Esophagus squamous epithelium (tissue), 4 donors: ENCODE measurements at regions not wholly inside any gene's neighbourhood (a gene's known extent, or its start where the extent isn't known, plus 50 kb on each side); places are given as distances from the start of the nearest gene placed in this dataset.

ENCODE experiments used
- POLR2A ChIP-seq, 4 donors: fragments of 450-650 bp; IDR thresholded peaks; one replicate each; pipeline ENCODE4 v1.6.1; 2017; ENCODE audit warnings: antibody characterized with exemption in 4 of 4, mild to moderate bottlenecking in 4 of 4, moderate library complexity in 3 of 4
- TF ChIP-seq, protein P1 (sequence below), 6 experiments: fragments of 450-650 bp in 4 of 6; fragments of 200-600 bp in 2 of 6; sonication (generic) in 2 of 6; IDR thresholded peaks; one replicate each; pipeline ENCODE4 v1.5.1; 2016 to 2019; ENCODE audit warnings: antibody characterized with exemption in 6 of 6, mild to moderate bottlenecking in 4 of 6, moderate library complexity in 4 of 6

DNA sequence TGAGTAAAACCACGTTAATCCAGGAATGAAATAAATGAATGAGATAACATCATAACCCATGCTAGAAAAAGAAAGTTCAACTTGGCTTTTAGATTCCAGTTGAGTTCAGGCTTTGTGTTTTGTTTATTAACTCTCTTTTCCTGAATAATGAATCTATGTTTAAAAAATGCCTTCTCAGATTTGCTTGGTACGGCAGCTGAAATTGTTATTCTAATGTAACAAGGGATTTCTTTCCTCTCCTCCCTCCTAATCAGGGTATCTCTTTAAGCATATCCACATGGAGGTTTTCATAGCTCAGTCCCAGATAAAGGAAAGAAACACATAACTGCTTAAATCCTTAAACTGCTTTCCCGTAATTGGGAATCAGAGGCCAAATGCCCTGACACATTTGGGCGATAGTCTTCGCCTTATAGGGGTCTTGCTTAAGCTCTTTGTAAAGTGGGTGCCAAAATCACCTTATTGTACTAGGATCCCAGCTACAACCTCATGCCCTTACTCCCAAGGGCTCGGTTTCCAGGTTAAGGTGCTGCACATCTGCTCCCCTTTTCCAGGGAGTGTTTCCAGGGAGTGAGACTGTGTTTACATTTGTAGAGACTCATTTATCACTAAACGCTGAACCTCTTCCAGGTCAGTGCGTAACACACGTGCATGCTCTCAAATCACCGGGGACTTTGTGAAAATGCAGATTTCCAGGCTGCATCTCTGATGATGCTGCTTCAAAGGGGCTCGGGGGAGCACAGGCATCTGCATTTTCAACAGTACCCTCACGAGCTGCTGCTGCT, 142.8 kb upstream of the FOXF1 start:
- TF ChIP-seq, protein P1, sequence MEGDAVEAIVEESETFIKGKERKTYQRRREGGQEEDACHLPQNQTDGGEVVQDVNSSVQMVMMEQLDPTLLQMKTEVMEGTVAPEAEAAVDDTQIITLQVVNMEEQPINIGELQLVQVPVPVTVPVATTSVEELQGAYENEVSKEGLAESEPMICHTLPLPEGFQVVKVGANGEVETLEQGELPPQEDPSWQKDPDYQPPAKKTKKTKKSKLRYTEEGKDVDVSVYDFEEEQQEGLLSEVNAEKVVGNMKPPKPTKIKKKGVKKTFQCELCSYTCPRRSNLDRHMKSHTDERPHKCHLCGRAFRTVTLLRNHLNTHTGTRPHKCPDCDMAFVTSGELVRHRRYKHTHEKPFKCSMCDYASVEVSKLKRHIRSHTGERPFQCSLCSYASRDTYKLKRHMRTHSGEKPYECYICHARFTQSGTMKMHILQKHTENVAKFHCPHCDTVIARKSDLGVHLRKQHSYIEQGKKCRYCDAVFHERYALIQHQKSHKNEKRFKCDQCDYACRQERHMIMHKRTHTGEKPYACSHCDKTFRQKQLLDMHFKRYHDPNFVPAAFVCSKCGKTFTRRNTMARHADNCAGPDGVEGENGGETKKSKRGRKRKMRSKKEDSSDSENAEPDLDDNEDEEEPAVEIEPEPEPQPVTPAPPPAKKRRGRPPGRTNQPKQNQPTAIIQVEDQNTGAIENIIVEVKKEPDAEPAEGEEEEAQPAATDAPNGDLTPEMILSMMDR (IDR thresholded peaks at IDR 0.05): no peak
- TF ChIP-seq POLR2A (IDR thresholded peaks at IDR 0.05): no peak
